Panc1 (cell line): ENCODE measurements at regions not wholly inside any gene's neighbourhood (a gene's known extent, or its start where the extent isn't known, plus 50 kb on each side); places are given as distances from the start of the nearest gene placed in this dataset.

ENCODE experiments used
- CTCF ChIP-seq: fragments of 450-650 bp; IDR thresholded peaks from 2 replicates; pipeline ENCODE4 v1.5.1; 2017; ENCODE audit warnings: mild to moderate bottlenecking
- POLR2AphosphoS5 ChIP-seq: IDR thresholded peaks from 2 replicates; pipeline ENCODE4 v1.6.1; 2012; ENCODE audit warnings: mild to moderate bottlenecking, low read depth, low read length, moderate library complexity
- REST ChIP-seq, 2 experiments: IDR thresholded peaks; 2 replicates each; pipeline ENCODE4 v1.6.1; 2011 to 2012; ENCODE audit warnings: low read depth in 2 of 2, control low read depth in 1 of 2, low read length in 1 of 2, mild to moderate bottlenecking in 1 of 2, moderate library complexity in 1 of 2; ENCODE audit not compliant: insufficient read depth in 1 of 2
- SIN3A ChIP-seq: IDR thresholded peaks from 2 replicates; pipeline ENCODE4 v1.6.1; 2012; ENCODE audit warnings: low read depth, mild to moderate bottlenecking, low read length, moderate library complexity, borderline replicate concordance; ENCODE audit not compliant: insufficient read depth
- TCF7L2 ChIP-seq: IDR thresholded peaks from 2 replicates; pipeline ENCODE4 v1.6.1; 2011; ENCODE audit warnings: mild to moderate bottlenecking, low read depth, low read length, inconsistent platforms

GRCh38 chr2:118644190-118644589 is 203.3 kb downstream of the EN1 start:
- TF ChIP-seq CTCF (no peak), POLR2AphosphoS5 (no peak), REST (IDR thresholded peaks at IDR 0.05; ENCODE audit: insufficient read depth in 1 of 2, low read depth in 2 of 2, low read length in 1 of 2) (no peak), SIN3A (no peak), TCF7L2 (no peak)
